Heart left ventricle (tissue), 16 donors: ENCODE measurements at regions not wholly inside any gene's neighbourhood (a gene's known extent, or its start where the extent isn't known, plus 50 kb on each side); places are given as distances from the start of the nearest gene placed in this dataset.

Experiments used
- ATAC-seq, 4 donors: fragments of 200-7000 bp; cut with Tn5 transposase; one replicate each; pipeline ENCODE4 v1.9.1; 2020 to 2022; ENCODE audit warnings: moderate library complexity in 4 of 4, mild to moderate bottlenecking in 3 of 4, moderate number of reproducible peaks in 1 of 4
- DNase-seq, 5 donors: peaks; one replicate each; pipeline ENCODE4 v3.0.0-alpha.2; 2020
- H3K27ac ChIP-seq, 12 donors: fragments of 200-600 bp; sonication (generic) in 4 of 12; one replicate each; pipeline versions ENCODE4 v1.5.0 to v1.8.0; 2016 to 2022; ENCODE audit warnings: mild to moderate bottlenecking in 2 of 12
- H3K27me3 ChIP-seq, 9 donors: fragments of 200-600 bp; sonication (generic) in 2 of 9; one replicate each; pipeline versions ENCODE4 v1.5.1 to v1.8.0; 2016 to 2022; ENCODE audit warnings: mild to moderate bottlenecking in 3 of 9
- H3K36me3 ChIP-seq, 9 donors: fragments of 200-600 bp; sonication (generic) in 2 of 9; one replicate each; pipeline versions ENCODE4 v1.5.0 to v1.8.0; 2018 to 2022; ENCODE audit warnings: mild to moderate bottlenecking in 2 of 9
- H3K4me1 ChIP-seq, 12 donors: fragments of 200-600 bp; sonication (generic) in 4 of 12; one replicate each; pipeline versions ENCODE4 v1.5.0 to v1.8.0; 2016 to 2022; ENCODE audit warnings: mild to moderate bottlenecking in 3 of 12
- H3K4me3 ChIP-seq, 12 donors: fragments of 200-600 bp; sonication (generic) in 4 of 12; one replicate each; pipeline versions ENCODE4 v1.5.0 to v1.8.0; 2017 to 2022; ENCODE audit warnings: mild to moderate bottlenecking in 9 of 12, moderate library complexity in 4 of 12
- H3K9me3 ChIP-seq, 12 donors: fragments of 200-600 bp; sonication (generic) in 4 of 12; one replicate each; pipeline versions ENCODE4 v1.5.0 to v1.8.0; 2016 to 2022; ENCODE audit warnings: mild to moderate bottlenecking in 1 of 12
- POLR2A ChIP-seq, 2 donors: fragments of 450-650 bp; IDR thresholded peaks; one replicate each; pipeline ENCODE4 v1.6.1; 2017; ENCODE audit warnings: antibody characterized with exemption in 2 of 2, mild to moderate bottlenecking in 2 of 2, moderate library complexity in 2 of 2
- WGBS, 4 donors: extraction: QIAGEN DNeasy Blood & Tissue Kit in 2 of 4; methylation state at CpG; one replicate each; pipeline versions ENCODE4 v1.1.5 to v1.1.7; 2013 to 2018; 5-methylcytosine and 5-hydroxymethylcytosine counted together
- intact Hi-C, 10 donors: fragments of 100-400 bp; cut with DNase I; formaldehyde crosslinking; loops; one replicate each; pipeline versions ENCODE4 v1.11.1 to v1.14.2; 2022
- TF ChIP-seq, protein P1 (sequence below), 12 donors: fragments of 200-600 bp; sonication (generic) in 4 of 12; IDR thresholded peaks; one replicate each; pipeline versions ENCODE4 v1.5.0 to v1.8.0; 2018 to 2022; ENCODE audit warnings: antibody characterized with exemption in 12 of 12, mild to moderate bottlenecking in 5 of 12
- donor health status: ischemic (EF 13 %, LVEDD 7.1; RV severe dilation, severe dysfunction).
- donor health status: healthy with polysubstance abuse.
- donor health status: DM: no; HTN: yes; CAD: no.
- donor health status: DM: no; HTN: no; CAD: no.
- donor health status: ischemic (EF 25% LVEDD 6.9; RV normal size, moderate dysfunction).
- donor health status: ischemic (EF 25% LVEDD 5.7; RV mildly dilated, moderate dysfunction).
- donor health status: healthy.
- donor health status: DM: yes; HTN: yes; CAD: no.
- donor health status: ischemic (EF 35%, LVEDD 5.7; RV mildly dilated, moderate dysfunction).
- donor health status: nonischemic (EF 11% LVEDD 7.7; RV severe dilation, severe dysfunction).
- donor health status: DM: yes; HTN: yes; CAD: no.
- donor health status: PGD.
- donor health status: ischemic (EF 29% LVEDD 5.4; RV normal size, mild dysfunction).
- donor health status: nonischemic (EF 23%, LVEDD 6.1; RV moderate dilation, normal function).

GRCh38 chr2:78707776-78708386 lies 317.6 kb upstream of the REG3G start:
- no peak overlapping the region for H3K27ac ChIP-seq
- no peak for DNase-seq
- H3K36me3 ChIP-seq = no peaks in the 10 kb centered on the region
- no peak overlapping the region for H3K4me3 ChIP-seq
- no peak for ATAC-seq
- intact Hi-C loops = no loop called here
- H3K4me1 ChIP-seq = no peaks in the 10 kb centered on the region
- peaks cover 0 to 4% (median 0%) of the 10 kb centered on the region in 12 donors for H3K9me3 ChIP-seq
- TF ChIP-seq, protein P1, sequence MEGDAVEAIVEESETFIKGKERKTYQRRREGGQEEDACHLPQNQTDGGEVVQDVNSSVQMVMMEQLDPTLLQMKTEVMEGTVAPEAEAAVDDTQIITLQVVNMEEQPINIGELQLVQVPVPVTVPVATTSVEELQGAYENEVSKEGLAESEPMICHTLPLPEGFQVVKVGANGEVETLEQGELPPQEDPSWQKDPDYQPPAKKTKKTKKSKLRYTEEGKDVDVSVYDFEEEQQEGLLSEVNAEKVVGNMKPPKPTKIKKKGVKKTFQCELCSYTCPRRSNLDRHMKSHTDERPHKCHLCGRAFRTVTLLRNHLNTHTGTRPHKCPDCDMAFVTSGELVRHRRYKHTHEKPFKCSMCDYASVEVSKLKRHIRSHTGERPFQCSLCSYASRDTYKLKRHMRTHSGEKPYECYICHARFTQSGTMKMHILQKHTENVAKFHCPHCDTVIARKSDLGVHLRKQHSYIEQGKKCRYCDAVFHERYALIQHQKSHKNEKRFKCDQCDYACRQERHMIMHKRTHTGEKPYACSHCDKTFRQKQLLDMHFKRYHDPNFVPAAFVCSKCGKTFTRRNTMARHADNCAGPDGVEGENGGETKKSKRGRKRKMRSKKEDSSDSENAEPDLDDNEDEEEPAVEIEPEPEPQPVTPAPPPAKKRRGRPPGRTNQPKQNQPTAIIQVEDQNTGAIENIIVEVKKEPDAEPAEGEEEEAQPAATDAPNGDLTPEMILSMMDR (IDR thresholded peaks at IDR 0.05) = no peak
- no peak for TF ChIP-seq POLR2A (IDR thresholded peaks at IDR 0.05)
- H3K27me3 ChIP-seq = no peaks in the 10 kb centered on the region

- Histone ChIP-seq H3K4me1 (no peaks in the 10 kb centered on the region), H3K9me3 (peaks cover 0 to 4% (median 0%) of the 10 kb centered on the region in 12 donors), H3K36me3 (no peaks in the 10 kb centered on the region), H3K27ac (no peak overlapping the region), H3K4me3 (no peak overlapping the region), H3K27me3 (no peaks in the 10 kb centered on the region)
- ATAC-seq (no peak), DNase-seq (no peak)
- 81 to 88% (median 84%) methylated on average over 1 of the region's 1 CpG for WGBS, 4 donors
- intact Hi-C loops = no loop called here
- TF ChIP-seq, protein P1 (IDR thresholded peaks at IDR 0.05) = no peak
- TF ChIP-seq POLR2A (IDR thresholded peaks at IDR 0.05) = no peak
Observed at GRCh38 chr2:78710632-78711375, 314.7 kb upstream of the REG3G start.

DNA sequence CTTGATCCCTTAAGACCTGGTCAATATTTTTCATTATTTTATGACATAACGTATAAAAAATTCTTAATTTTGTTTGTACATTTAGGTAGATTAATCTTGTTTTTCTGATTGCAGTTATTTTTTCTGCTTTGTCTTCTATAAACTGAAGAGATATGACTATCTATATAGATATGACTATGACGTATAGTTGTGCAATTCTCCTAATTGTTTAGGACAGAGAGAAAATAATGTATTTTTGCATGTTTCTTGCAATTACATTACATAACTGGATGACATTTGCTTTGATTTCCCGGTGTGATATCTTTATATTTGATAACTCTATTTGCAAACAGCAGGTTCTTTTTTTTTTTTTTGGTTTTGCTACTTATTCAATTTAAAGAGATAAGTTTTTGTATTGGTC lies 310.2 kb upstream of the REG3G start:
- 71 to 80% (median 78%) methylated on average over 3 of the region's 3 CpGs for WGBS, 4 donors
- Histone ChIP-seq H3K4me1 (no peaks in the 10 kb centered on the region), H3K27ac (no peak overlapping the region), H3K36me3 (no peaks in the 10 kb centered on the region), H3K9me3 (peaks cover 0 to 4% (median 0%) of the 10 kb centered on the region in 12 donors), H3K27me3 (no peaks in the 10 kb centered on the region), H3K4me3 (no peak overlapping the region)
- TF ChIP-seq POLR2A (IDR thresholded peaks at IDR 0.05) = no peak
- TF ChIP-seq, protein P1 (IDR thresholded peaks at IDR 0.05) = no peak
- DNase-seq (no peak), ATAC-seq (no peak)
- intact Hi-C loops = no loop called here

DNA sequence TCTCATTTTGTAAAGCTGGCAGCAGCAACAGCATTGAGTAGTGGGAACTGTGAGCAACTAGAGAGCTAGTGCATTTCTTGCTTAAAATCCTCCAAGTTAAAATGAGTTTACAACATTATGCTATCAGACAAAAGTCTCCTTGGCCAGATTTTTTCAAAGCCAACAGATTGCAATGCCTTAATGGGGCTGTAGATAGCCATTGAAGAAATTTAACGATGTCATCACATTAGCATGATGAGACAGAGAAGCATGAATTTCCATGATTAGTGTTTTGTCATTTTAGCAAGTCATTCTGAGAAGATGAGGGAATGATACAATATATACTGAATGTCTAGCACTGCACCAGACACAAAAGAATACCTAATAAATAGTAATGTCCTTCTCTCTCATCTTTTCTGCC lies 307.5 kb upstream of the REG3G start:
- WGBS, 4 donors = 59 to 83% (median 70%) methylated on average over 1 of the region's 1 CpG
- DNase-seq (no peak), ATAC-seq (no peak)
- peaks cover 0 to 3% (median 0%) of the 10 kb centered on the region in 12 donors for H3K9me3 ChIP-seq
- H3K27ac ChIP-seq = no peak overlapping the region
- intact Hi-C loops = no loop called here
- no peaks in the 10 kb centered on the region for H3K36me3 ChIP-seq
- no peak overlapping the region for H3K4me3 ChIP-seq
- TF ChIP-seq, protein P1 (IDR thresholded peaks at IDR 0.05) = no peak
- TF ChIP-seq POLR2A (IDR thresholded peaks at IDR 0.05) = no peak
- no peaks in the 10 kb centered on the region for H3K27me3 ChIP-seq
- H3K4me1 ChIP-seq = no peaks in the 10 kb centered on the region
